GM19025 (cell line): ENCODE measurements at regions not wholly inside any gene's neighbourhood (a gene's known extent, or its start where the extent isn't known, plus 50 kb on each side); places are given as distances from the start of the nearest gene placed in this dataset.

Experiments used
- ATAC-seq: cut with Tn5 transposase; IDR thresholded peaks from one replicate; pipeline ENCODE4 v1.9.1; 2021; ENCODE audit warnings: mild to moderate bottlenecking, low read depth, moderate library complexity; ENCODE audit not compliant: unreplicated experiment

DNA sequence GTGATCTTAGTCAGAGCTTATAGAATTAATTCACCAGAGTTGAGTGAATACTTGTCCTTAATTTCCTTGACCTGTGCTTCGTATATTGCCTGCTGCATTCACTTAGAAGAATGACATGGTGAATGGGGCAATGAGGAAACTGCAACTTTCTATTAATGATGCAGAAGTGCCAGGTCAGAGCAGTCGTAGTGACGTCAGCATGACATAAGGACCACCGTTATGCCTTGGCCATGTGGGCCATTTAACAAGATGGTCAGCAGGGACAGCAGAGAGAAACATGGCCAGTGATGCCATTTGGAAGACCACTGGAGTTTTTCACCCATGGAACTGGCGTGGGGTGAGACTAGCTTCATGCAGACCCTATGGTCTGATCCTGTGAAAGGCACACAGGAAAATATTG, 1469.4 kb upstream of the TMEM132C start:
- no peak for ATAC-seq

GRCh38 chr12:126798449-126798848, 1468.5 kb upstream of the TMEM132C start:
- no peak for ATAC-seq

- no peak for ATAC-seq
Observed at GRCh38 chr12:126807312-126807865, 1459.6 kb upstream of the TMEM132C start.

- ATAC-seq, result no peak
Observed at GRCh38 chr12:126811391-126811790, 1455.6 kb upstream of the TMEM132C start.

DNA sequence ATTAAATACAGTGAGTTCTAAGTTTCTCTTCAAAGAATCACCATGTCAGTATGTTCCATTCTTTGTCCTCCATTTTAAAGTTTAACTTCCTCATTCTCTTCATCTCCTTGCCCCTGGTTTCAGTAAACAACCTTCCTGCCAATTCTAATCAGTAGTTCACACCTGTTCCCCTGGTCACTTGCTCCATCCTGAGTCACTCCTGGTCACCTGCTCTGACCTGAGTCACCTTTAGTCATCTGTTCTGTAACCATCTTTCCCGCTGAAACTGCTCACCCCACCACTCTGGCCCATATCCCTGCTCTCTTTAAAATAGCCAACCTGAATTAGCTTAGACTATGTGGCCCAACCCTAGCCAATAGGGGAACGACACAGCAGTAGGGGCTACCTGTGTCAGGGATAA, 1447.4 kb upstream of the TMEM132C start:
- no peak for ATAC-seq

GRCh38 chr12:126830778-126831680, 1435.9 kb upstream of the TMEM132C start:
- ATAC-seq, result no peak

- no peak for ATAC-seq
Observed at GRCh38 chr12:126837697-126838096, 1429.3 kb upstream of the TMEM132C start.

DNA sequence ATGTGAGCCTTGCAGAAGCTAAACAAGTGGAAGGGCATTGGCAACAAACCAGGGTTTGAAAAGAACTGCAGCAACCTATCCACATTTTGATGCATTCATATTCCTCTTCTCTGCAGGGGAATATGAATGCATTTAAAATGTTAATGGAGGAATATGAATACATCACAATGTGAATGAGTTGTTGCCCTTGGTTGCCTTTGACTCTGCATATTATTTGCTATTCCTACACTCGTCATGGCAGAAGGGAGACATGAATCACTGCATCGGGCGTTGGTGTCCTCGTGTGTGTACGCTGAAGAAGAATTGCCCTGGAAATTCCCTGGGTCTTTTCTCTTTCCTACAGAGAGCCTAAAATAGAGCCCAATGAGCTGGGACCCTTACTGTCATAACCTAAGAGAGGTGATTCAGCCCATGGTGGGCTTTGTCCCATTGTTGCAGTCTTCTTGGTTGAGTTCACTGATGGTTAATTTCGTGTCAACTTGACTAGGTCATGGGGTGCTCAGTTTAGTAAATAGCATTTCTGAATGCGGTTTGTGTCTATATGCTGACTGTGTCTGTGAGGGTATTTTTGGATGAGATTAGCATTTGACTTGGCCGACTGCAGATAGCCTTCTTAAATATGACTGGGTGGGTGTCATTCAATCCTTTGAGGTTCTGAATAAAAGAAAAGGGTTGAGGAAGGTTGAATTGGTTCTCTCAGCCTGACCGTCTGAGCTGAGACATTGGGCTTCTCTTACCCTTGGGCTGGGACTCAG, 1422.9 kb upstream of the TMEM132C start:
- ATAC-seq, result no peak

- ATAC-seq, result no peak
Observed at GRCh38 chr12:126847005-126847629, 1419.9 kb upstream of the TMEM132C start.

GRCh38 chr12:126855768-126856167, 1411.2 kb upstream of the TMEM132C start:
- no peak for ATAC-seq

GRCh38 chr12:126856958-126857357, 1410.0 kb upstream of the TMEM132C start:
- ATAC-seq, result no peak

DNA sequence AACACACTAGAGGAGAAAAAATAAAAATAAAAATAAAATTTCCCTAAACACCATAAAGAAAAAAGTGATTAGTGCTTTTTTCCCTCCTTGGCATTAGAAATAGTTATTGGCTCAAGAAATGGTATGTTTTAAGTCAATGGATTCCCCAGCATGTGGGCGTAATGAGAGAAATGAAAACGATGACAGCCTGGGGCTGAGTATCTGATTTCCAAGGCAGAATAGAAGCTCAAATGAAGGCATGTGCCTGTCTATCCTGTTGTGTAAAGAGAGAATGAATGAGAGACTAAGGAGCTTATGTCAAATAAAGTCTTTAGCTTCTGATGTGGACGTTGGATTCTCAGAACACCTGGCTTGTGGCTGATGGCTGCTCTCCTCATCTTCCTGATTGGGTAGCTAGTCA, 1408.4 kb upstream of the TMEM132C start:
- no peak for ATAC-seq

DNA sequence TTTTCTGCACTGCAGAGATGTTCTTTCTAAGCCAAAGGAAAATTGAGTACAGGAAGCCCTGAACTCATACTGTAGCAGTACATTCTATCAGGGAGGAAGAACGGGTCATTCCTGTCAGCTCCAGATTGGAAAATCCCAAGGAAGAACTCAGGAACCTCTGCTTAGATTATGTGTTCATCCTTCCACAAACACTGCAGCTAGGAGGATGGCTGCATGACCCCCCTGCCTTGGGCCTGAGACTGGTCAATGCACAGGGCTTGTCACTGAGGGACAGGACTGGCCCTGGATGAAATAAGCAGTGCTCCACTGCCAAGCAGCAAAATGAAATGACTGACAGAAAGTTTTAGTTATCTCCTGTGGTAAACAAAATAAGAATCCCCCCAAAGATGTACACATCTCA, 1406.8 kb upstream of the TMEM132C start:
- no peak for ATAC-seq

DNA sequence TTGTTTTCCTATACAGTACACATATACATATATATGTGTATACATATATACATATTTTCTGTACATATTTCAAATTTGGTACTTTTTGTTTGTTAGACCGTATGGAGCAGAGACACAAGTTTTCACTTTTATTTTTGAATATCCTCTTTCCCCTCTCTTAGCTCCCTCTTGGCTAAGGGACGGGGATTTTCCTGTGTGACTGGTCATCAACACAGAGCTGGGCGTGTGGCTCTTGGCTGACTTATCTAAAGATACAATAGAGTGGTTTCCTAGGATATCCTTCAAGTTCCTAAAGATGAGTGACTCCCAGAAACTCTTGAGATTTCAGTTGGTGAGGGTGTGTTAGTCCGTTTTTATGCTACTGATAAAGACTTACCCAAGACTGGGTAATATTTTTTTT, 1404.5 kb upstream of the TMEM132C start:
- ATAC-seq, result no peak

DNA sequence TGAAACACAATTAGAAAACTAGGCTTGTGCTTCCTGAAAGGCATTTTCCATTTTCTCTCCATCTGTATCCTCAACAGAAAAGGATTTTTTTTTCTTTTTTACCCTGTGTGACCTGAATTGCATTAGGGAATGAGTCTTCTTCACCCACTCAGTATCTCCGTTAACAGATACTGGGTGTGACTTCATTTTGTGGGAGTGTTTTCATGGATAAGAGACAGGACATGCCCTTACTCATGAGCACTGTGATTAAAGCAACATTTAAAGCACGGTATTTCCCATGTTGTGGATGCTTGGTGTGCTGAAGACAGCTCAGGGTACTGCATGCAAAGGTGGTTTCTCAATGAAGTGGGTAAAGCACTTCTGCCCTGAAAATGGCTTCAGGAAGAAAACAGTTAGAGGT, 1397.3 kb upstream of the TMEM132C start:
- ATAC-seq, result no peak

DNA sequence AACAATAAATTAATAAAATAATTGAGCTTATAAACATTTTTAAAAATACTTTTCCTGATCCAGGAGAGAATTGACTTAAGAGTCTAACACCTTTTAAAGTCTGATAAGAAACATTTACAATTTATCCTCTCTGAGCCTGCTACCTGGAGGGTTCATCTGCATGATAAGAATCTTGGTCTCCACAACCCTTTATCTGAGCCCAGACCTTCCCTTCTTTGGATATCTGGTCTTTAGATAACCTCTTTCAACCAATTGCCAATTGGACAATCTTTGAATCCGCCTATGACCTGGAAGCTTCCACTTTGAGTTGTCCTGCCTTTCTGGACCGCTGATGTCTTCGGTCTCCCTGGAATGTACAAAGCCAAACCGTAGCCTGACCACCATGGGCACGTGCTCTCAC, 1393.3 kb upstream of the TMEM132C start:
- ATAC-seq, result no peak

- ATAC-seq, result peak; percentile 72
Observed at GRCh38 chr12:126874427-126875026, 1392.4 kb upstream of the TMEM132C start.

- no peak for ATAC-seq
Observed at GRCh38 chr12:126879842-126880241, 1387.1 kb upstream of the TMEM132C start.

DNA sequence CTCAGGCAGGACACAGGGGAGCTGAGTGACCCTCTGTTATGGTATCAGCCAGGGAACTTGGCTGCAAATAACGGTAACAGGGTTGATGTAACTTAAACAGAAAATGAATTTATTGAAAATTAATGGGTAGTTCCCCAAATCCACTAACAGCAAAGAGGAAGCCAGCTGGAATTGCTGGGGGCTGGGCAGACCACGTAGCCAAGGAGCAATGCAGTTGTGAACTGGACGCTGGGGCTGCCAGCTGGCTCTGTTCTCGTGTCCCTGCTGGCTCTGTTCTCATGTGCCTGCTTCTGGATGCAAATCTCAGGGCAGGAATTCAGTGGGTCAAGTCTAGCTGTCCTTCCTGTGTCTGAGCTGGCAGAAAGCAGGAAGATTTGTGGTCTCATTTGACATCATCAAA, 1383.3 kb upstream of the TMEM132C start:
- no peak for ATAC-seq

- ATAC-seq, result no peak
Observed at GRCh38 chr12:126889501-126889900, 1377.5 kb upstream of the TMEM132C start.

GRCh38 chr12:126890097-126890496, 1376.9 kb upstream of the TMEM132C start:
- no peak for ATAC-seq
